Activated CD8-positive, alpha-beta T cell treated with anti-CD3 and anti-CD28 coated beads for 36 hours (primary cell): ENCODE measurements at regions not wholly inside any gene's neighbourhood (a gene's known extent, or its start where the extent isn't known, plus 50 kb on each side); places are given as distances from the start of the nearest gene placed in this dataset.

Source experiments
- ATAC-seq: fragments of 200-7000 bp; cut with Tn5 transposase; one replicate; pipeline ENCODE4 v1.10.0; 2021; ENCODE audit warnings: mild to moderate bottlenecking, moderate library complexity
- CTCF ChIA-PET: fragments of 350-600 bp; sonication (Branson Sonifier 250); formaldehyde crosslinking; loops from one replicate; lab custom pipeline; 2021; ENCODE audit warnings: antibody characterized with exemption; lab: Charles Lee
- POLR2A ChIA-PET: fragments of 350-600 bp; sonication (Branson Sonifier 250); formaldehyde crosslinking; loops from one replicate; lab custom pipeline; 2021; ENCODE audit warnings: antibody characterized with exemption; lab: Charles Lee
- DNase-seq: peaks from one replicate; pipeline ENCODE4 v3.0.0-alpha.2; 2020
- H3K27ac Mint-ChIP-seq: one replicate; pipeline ENCODE4 v1.8.0; 2021; ENCODE audit warnings: mild to moderate bottlenecking, mixed read lengths
- H3K27me3 Mint-ChIP-seq: one replicate; pipeline ENCODE4 v1.8.0; 2021; ENCODE audit warnings: mixed read lengths
- H3K36me3 Mint-ChIP-seq: one replicate; pipeline ENCODE4 v1.8.0; 2021; ENCODE audit warnings: low read depth, mixed read lengths
- H3K4me1 Mint-ChIP-seq: one replicate; pipeline ENCODE4 v1.8.0; 2021; ENCODE audit warnings: low read depth, mixed read lengths
- H3K4me3 Mint-ChIP-seq: one replicate; pipeline ENCODE4 v1.8.0; 2021; ENCODE audit warnings: mild to moderate bottlenecking, moderate library complexity, mixed read lengths
- H3K9me3 Mint-ChIP-seq: one replicate; pipeline ENCODE4 v1.8.0; 2021; ENCODE audit warnings: mixed read lengths
- intact Hi-C: fragments of 100-400 bp; cut with micrococcal nuclease; formaldehyde crosslinking; loops from one replicate; pipeline ENCODE4 v1.10.0; 2022
- TF ChIP-seq, protein P1 (sequence below): fragments of 200-600 bp; IDR thresholded peaks from one replicate; pipeline ENCODE4 v1.8.0; 2022; ENCODE audit warnings: antibody characterized with exemption, mild to moderate bottlenecking

GRCh38 chr5:105288946-105289345 lies 1726.4 kb upstream of the NUDT12 start:
- Mint-ChIP-seq H3K4me3 (no peak overlapping the region), H3K9me3 (peaks cover 12% of the 10 kb centered on the region), H3K27ac (no peak overlapping the region), H3K4me1 (no peaks in the 10 kb centered on the region), H3K36me3 (no peaks in the 10 kb centered on the region), H3K27me3 (no peaks in the 10 kb centered on the region)
- ATAC-seq (no peak), DNase-seq (no peak)
- ChIA-PET CTCF (no interaction called here), POLR2A (no interaction called here)
- intact Hi-C loops, result no loop called here
- TF ChIP-seq, protein P1, sequence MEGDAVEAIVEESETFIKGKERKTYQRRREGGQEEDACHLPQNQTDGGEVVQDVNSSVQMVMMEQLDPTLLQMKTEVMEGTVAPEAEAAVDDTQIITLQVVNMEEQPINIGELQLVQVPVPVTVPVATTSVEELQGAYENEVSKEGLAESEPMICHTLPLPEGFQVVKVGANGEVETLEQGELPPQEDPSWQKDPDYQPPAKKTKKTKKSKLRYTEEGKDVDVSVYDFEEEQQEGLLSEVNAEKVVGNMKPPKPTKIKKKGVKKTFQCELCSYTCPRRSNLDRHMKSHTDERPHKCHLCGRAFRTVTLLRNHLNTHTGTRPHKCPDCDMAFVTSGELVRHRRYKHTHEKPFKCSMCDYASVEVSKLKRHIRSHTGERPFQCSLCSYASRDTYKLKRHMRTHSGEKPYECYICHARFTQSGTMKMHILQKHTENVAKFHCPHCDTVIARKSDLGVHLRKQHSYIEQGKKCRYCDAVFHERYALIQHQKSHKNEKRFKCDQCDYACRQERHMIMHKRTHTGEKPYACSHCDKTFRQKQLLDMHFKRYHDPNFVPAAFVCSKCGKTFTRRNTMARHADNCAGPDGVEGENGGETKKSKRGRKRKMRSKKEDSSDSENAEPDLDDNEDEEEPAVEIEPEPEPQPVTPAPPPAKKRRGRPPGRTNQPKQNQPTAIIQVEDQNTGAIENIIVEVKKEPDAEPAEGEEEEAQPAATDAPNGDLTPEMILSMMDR, result no peak

GRCh38 chr5:105283134-105283533 lies 1720.5 kb upstream of the NUDT12 start:
- intact Hi-C loops, result no loop called here
- Mint-ChIP-seq H3K4me3 (no peak overlapping the region), H3K9me3 (peaks cover 4% of the 10 kb centered on the region), H3K4me1 (no peaks in the 10 kb centered on the region), H3K27ac (no peak overlapping the region), H3K36me3 (no peaks in the 10 kb centered on the region), H3K27me3 (no peaks in the 10 kb centered on the region)
- DNase-seq (no peak), ATAC-seq (no peak)
- TF ChIP-seq, protein P1, result no peak
- CTCF ChIA-PET, result no interaction called here
- POLR2A ChIA-PET, result no interaction called here

GRCh38 chr5:105274079-105274478 lies 1711.5 kb upstream of the NUDT12 start:
- Mint-ChIP-seq H3K36me3 (no peaks in the 10 kb centered on the region), H3K27me3 (no peaks in the 10 kb centered on the region), H3K9me3 (peaks cover 12% of the 10 kb centered on the region), H3K27ac (no peak overlapping the region), H3K4me1 (no peaks in the 10 kb centered on the region), H3K4me3 (no peak overlapping the region)
- DNase-seq (no peak), ATAC-seq (no peak)
- TF ChIP-seq, protein P1, result no peak
- POLR2A ChIA-PET, result no interaction called here
- CTCF ChIA-PET, result no interaction called here
- intact Hi-C loops, result no loop called here

DNA sequence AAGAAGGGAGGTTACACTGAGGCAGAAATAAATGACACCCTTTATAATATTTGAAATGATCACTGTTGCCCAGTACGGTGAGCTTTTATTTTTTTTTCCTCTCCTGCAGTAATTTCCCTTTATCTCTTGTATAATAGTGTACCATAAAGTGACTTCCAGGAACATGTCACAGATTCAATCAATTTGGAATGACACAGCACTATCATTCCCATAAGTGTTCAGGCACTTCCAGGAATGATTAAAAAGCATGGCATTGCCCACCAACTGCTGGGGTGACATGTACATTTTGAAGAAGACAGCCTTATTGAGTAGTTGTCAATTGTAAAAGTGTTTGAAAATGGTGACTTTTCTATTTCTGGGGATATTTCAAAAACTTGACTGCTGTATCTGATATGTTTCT lies 1700.9 kb upstream of the NUDT12 start:
- no peak for DNase-seq
- H3K4me3 Mint-ChIP-seq, result no peak overlapping the region
- no peaks in the 10 kb centered on the region for H3K27me3 Mint-ChIP-seq
- TF ChIP-seq, protein P1, result no peak
- CTCF ChIA-PET, result no interaction called here
- no peak for ATAC-seq
- POLR2A ChIA-PET, result no interaction called here
- no peaks in the 10 kb centered on the region for H3K4me1 Mint-ChIP-seq
- H3K36me3 Mint-ChIP-seq, result no peaks in the 10 kb centered on the region
- no peak overlapping the region for H3K27ac Mint-ChIP-seq
- intact Hi-C loops, result no loop called here
- peaks cover 13% of the 10 kb centered on the region for H3K9me3 Mint-ChIP-seq

DNA sequence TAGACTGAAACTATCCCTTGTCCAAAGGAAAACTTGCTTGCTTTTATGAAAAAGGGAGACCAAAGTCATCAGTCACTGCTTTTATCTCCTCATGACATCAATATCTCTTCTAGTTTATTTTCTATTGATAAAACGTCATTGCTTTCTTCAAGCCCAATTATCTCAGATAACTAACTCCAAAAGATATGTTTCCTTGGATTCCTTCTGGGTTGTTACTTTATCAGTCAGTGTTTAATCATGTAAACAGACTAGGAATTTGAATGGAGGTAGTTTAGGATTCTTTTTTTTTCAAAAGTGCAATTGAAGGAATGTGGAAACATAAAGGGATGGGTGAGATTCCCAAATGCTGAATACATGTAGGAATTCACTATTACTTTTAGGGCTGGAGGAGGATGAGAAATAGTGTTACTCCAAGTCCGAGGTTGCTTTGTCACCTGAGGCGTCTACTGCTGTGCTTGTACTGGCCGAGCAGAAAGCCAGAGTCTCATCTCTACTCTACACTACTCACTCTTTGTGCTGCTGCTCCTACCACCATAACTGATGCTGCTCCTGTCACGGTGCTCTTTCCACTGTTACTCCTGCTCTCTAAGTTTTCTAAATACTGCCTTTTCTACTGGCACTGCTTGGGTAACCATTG lies 1697.1 kb upstream of the NUDT12 start:
- peaks cover 1% of the 10 kb centered on the region for H3K36me3 Mint-ChIP-seq
- ATAC-seq (no peak), DNase-seq (no peak)
- intact Hi-C loops, result no loop called here
- no peak overlapping the region for H3K4me3 Mint-ChIP-seq
- TF ChIP-seq, protein P1, result no peak
- peaks cover 9% of the 10 kb centered on the region for H3K9me3 Mint-ChIP-seq
- H3K27ac Mint-ChIP-seq, result no peak overlapping the region
- H3K27me3 Mint-ChIP-seq, result no peaks in the 10 kb centered on the region
- ChIA-PET CTCF (no interaction called here), POLR2A (no interaction called here)
- no peaks in the 10 kb centered on the region for H3K4me1 Mint-ChIP-seq
